ENCODE measurements at regions not wholly inside any gene's neighbourhood (a gene's known extent, or its start where the extent isn't known, plus 50 kb on each side); places are given as distances from the start of the nearest gene placed in this dataset.

DNA sequence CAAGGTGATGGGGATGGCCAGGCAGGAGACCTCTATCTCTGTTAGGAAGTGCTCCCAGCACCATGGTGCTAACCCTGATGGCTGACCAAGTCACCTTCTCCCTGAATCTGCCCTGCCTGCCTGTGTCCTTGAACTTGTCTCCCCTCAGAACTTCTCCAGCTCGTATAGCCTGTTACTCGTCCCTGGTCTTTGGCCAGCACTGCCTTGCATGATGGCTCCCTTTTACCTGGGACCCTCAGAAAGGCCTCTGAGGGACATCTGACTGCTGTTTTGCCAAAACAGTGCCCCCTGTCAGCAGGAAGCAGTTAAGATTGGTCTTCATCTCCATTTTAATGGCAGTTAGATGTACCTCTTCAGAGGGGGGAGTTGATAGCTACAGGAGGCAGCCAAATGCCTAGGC lies 148.3 kb downstream of the RHOU start:
- TF ChIP-seq POLR2AphosphoS5 (IDR thresholded peaks at IDR 0.05) (no peak), POLR2A (IDR thresholded peaks at IDR 0.05) (no peak), EP300 (IDR thresholded peaks at IDR 0.05) (no peak), CTCF (IDR thresholded peaks at IDR 0.05) (no peak)
- Histone ChIP-seq H3K4me1 (no peaks in the 10 kb centered on the region), H3K4me3 (no peak overlapping the region), H3K27ac (no peak overlapping the region), H3K36me3 (no peaks in the 10 kb centered on the region), H3K27me3 (no peaks in the 10 kb centered on the region), H3K9me3 (no peaks in the 10 kb centered on the region)
- DNase-seq (no peak), ATAC-seq (ENCODE audit: low FRiP score in 2 of 2) (no peak)
- WGBS, 2 donors, result 93 to 95% methylated on average over 2 of the region's 2 CpGs

DNA sequence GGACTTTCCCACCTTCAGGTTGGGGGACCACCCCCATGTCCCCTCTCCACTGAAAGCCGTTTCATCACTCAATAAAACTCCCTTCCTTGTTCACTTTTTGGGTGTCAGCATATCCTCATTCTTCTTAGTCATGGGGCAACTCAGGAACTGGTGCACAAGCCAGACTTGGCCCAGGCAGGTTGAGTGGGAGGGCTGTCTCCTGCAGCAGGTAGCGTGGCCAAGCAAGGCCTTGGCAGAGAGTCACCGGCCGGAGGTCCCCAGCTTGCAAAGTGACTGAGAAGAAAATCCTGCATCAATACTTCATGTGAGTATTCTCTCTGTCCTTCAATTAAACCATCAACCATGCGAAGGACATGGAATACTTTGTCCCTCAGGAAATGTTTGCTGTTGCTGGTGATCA lies 148.9 kb downstream of the RHOU start:
- no peak for ATAC-seq (ENCODE audit: low FRiP score in 2 of 2)
- DNase-seq, result no peak
- Histone ChIP-seq H3K36me3 (no peaks in the 10 kb centered on the region), H3K27ac (no peak overlapping the region), H3K27me3 (no peaks in the 10 kb centered on the region), H3K4me1 (no peaks in the 10 kb centered on the region), H3K4me3 (no peak overlapping the region), H3K9me3 (no peaks in the 10 kb centered on the region)
- 94% methylated on average over 5 of the region's 5 CpGs for WGBS, 2 donors
- TF ChIP-seq POLR2A (IDR thresholded peaks at IDR 0.05) (no peak), EP300 (IDR thresholded peaks at IDR 0.05) (no peak), CTCF (IDR thresholded peaks at IDR 0.05) (no peak), POLR2AphosphoS5 (IDR thresholded peaks at IDR 0.05) (no peak)

DNA sequence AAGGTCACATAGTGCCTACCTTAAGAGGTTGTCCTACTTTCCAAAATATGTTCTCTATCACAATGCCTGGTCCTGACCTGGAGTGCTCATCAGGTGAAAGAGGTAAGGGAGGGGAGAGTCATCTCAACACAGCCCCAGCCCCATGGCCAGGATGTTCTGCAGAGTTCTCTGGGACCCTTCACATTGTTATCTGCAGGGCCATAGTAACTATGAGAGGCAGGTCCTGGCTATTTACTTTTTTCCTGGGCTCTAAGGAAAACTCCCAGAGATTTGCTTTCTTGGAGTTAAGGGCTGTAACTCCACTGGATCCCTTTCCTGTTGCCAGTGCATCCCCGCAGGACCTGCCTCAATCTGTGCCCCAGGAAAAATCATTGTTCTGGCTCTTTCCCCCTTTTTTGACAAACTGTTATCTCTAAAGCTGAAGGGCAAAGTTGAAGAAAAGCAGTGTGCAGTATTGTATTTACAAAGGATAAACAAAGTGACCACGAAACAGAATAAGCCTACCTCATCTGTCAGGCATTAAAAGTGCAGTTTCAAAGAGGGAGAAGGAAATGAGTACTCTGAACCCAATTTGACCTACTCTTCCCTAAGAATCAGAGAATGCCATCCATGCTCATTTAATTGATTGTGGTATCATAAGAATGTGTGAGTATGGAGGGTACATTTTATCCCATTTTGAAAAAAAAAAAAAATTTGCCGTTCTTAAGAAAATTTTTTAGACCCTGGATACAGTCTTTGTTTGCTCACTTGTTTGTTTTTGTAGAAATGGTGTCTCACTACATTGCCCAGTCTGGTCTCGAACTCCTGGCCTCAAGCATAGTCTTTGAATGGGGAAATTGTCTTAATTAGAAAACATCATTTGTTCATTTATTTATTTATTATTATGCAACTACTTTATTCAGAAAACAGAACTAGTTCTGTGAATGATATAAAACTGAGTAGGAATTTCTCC lies 149.6 kb downstream of the RHOU start:
- Histone ChIP-seq H3K27me3 (no peaks in the 10 kb centered on the region), H3K4me1 (no peaks in the 10 kb centered on the region), H3K4me3 (no peak overlapping the region), H3K9me3 (no peaks in the 10 kb centered on the region), H3K27ac (no peak overlapping the region), H3K36me3 (no peaks in the 10 kb centered on the region)
- DNase-seq, result no peak
- TF ChIP-seq POLR2A (IDR thresholded peaks at IDR 0.05) (no peak), EP300 (IDR thresholded peaks at IDR 0.05) (no peak), POLR2AphosphoS5 (IDR thresholded peaks at IDR 0.05) (no peak), CTCF (IDR thresholded peaks at IDR 0.05) (no peak)
- WGBS, 2 donors, result 78 to 82% methylated on average over 4 of the region's 4 CpGs
- no peak for ATAC-seq (ENCODE audit: low FRiP score in 2 of 2)

DNA sequence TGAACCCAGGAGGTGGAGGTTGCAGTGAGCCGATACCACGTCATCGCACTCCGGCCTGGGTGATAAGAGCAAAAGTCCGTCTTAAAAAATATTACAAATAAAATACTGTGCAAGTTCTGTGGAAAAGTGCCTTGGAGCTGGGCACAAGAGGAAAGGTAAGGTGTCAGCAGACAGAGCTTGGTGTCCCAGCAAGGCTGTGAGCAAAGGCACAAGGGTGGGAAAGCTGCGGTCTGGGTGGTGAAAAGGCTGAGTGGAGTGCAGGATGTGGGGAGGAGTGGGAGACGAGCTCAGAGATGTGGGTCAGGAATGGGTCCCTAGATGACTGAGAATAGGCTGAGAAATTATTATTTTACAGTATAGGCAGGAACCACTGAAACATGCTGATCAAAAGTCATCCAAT lies 150.6 kb downstream of the RHOU start:
- H3K9me3 ChIP-seq, result no peaks in the 10 kb centered on the region
- H3K27ac ChIP-seq, result no peak overlapping the region
- DNase-seq, result no peak
- H3K27me3 ChIP-seq, result no peaks in the 10 kb centered on the region
- no peak for ATAC-seq (ENCODE audit: low FRiP score in 2 of 2)
- no peaks in the 10 kb centered on the region for H3K36me3 ChIP-seq
- H3K4me1 ChIP-seq, result no peaks in the 10 kb centered on the region
- WGBS, 2 donors, result 93 to 97% methylated on average over 7 of the region's 7 CpGs
- H3K4me3 ChIP-seq, result no peak overlapping the region
- no peak for TF ChIP-seq CTCF (IDR thresholded peaks at IDR 0.05)
- TF ChIP-seq POLR2AphosphoS5 (IDR thresholded peaks at IDR 0.05), result no peak
- no peak for TF ChIP-seq POLR2A (IDR thresholded peaks at IDR 0.05)
- no peak for TF ChIP-seq EP300 (IDR thresholded peaks at IDR 0.05)

DNA sequence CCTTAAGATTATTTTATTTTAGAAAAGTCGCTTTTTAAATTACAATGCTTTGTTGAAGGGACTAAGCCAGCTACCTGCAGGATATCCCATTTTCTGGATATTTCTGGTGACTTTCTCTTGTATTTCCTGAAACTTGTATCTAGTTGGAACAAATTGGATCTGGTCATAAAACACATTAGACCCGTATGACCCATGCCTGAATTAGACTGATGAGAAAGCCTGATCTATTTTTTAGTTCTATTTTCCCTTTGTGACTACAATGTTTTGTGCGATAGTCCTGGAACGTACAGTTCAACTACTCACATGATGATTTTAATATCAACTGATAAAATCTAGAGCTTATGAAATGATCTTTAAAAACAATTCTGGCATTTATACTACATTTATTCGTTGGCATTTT lies 151.8 kb downstream of the RHOU start:
- TF ChIP-seq CTCF (IDR thresholded peaks at IDR 0.05) (no peak), POLR2A (IDR thresholded peaks at IDR 0.05) (no peak), POLR2AphosphoS5 (IDR thresholded peaks at IDR 0.05) (no peak), EP300 (IDR thresholded peaks at IDR 0.05) (no peak)
- Histone ChIP-seq H3K27me3 (no peaks in the 10 kb centered on the region), H3K27ac (no peak overlapping the region), H3K36me3 (no peaks in the 10 kb centered on the region), H3K4me1 (no peaks in the 10 kb centered on the region), H3K9me3 (no peaks in the 10 kb centered on the region), H3K4me3 (no peak overlapping the region)
- no peak for ATAC-seq (ENCODE audit: low FRiP score in 2 of 2)
- 84 to 91% methylated on average over 5 of the region's 5 CpGs for WGBS, 2 donors
- DNase-seq, result no peak

Data from upper lobe of left lung (tissue), 6 donors.